ENCODE measurements at regions not wholly inside any gene's neighbourhood (a gene's known extent, or its start where the extent isn't known, plus 50 kb on each side); places are given as distances from the start of the nearest gene placed in this dataset.

DNA sequence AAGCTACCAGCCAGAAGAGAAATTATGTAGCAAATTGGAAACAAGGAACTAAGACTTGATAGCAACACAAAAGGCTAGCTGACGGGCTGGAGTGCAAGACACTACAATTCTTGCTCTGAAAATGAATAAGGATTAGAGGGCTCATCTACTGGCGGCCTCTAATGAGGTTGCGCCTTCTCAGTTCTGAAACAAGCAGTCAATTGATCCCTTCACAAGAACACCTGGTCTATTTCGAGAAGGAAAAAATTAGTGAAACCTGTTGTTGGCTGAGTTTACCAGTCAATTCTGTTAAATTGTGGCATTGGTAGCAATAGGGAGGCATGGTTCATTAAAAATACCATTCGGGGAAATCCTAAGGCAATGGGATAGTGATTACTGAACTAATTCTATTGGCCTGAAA, 74.8 kb upstream of the JARID2 start:
- H3K36me3 Mint-ChIP-seq (ENCODE audit: low read depth): no peaks in the 10 kb centered on the region
- H3K27ac Mint-ChIP-seq: no peak overlapping the region
- Histone ChIP-seq H3K36me3 (ENCODE audit: insufficient read depth) (0 out of 2 replicates have a peak, but pooled peaks cover 4% of the 10 kb centered on the region), H3K4me1 (ENCODE audit: insufficient read depth) (peaks cover 34% of the 10 kb centered on the region), H3K9me2 (ENCODE audit: insufficient read depth) (no peaks in the 10 kb centered on the region), H3F3A (replicated peaks; ENCODE audit: low read depth) (0 out of 2 replicates have a peak, but pooled peaks cover 6% of the 10 kb centered on the region), H4K20me1 (replicated peaks; ENCODE audit: insufficient read depth) (no peaks in the 10 kb centered on the region), H2AFZ (peak overlapping the region; percentile 95), H3K4me2 (peak overlapping the region; percentile 37), H3K4me3 (no peak overlapping the region), H3K27ac (ENCODE audit: low read depth) (no peak overlapping the region; the same call in 1 of the 2 replicates), H3K79me2 (replicated peaks; ENCODE audit: insufficient read depth) (no peaks in the 10 kb centered on the region), H3K27me3 (ENCODE audit: insufficient read depth) (no peaks in the 10 kb centered on the region)
- H3K27me3 Mint-ChIP-seq (ENCODE audit: insufficient read depth, low read depth, poor library complexity): peaks cover 8% of the 10 kb centered on the region
- no peak overlapping the region for H3K4me3 Mint-ChIP-seq
- DNase-seq (ENCODE audit: low spot score): no peak
- peak; percentile 28 for ATAC-seq
- TF ChIP-seq, protein P1, sequence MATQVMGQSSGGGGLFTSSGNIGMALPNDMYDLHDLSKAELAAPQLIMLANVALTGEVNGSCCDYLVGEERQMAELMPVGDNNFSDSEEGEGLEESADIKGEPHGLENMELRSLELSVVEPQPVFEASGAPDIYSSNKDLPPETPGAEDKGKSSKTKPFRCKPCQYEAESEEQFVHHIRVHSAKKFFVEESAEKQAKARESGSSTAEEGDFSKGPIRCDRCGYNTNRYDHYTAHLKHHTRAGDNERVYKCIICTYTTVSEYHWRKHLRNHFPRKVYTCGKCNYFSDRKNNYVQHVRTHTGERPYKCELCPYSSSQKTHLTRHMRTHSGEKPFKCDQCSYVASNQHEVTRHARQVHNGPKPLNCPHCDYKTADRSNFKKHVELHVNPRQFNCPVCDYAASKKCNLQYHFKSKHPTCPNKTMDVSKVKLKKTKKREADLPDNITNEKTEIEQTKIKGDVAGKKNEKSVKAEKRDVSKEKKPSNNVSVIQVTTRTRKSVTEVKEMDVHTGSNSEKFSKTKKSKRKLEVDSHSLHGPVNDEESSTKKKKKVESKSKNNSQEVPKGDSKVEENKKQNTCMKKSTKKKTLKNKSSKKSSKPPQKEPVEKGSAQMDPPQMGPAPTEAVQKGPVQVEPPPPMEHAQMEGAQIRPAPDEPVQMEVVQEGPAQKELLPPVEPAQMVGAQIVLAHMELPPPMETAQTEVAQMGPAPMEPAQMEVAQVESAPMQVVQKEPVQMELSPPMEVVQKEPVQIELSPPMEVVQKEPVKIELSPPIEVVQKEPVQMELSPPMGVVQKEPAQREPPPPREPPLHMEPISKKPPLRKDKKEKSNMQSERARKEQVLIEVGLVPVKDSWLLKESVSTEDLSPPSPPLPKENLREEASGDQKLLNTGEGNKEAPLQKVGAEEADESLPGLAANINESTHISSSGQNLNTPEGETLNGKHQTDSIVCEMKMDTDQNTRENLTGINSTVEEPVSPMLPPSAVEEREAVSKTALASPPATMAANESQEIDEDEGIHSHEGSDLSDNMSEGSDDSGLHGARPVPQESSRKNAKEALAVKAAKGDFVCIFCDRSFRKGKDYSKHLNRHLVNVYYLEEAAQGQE (IDR thresholded peaks at IDR 0.05; ENCODE audit: unreplicated experiment): no peak
- TF ChIP-seq, protein P2, sequence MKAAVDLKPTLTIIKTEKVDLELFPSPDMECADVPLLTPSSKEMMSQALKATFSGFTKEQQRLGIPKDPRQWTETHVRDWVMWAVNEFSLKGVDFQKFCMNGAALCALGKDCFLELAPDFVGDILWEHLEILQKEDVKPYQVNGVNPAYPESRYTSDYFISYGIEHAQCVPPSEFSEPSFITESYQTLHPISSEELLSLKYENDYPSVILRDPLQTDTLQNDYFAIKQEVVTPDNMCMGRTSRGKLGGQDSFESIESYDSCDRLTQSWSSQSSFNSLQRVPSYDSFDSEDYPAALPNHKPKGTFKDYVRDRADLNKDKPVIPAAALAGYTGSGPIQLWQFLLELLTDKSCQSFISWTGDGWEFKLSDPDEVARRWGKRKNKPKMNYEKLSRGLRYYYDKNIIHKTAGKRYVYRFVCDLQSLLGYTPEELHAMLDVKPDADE (IDR thresholded peaks at IDR 0.05): no peak
- TF ChIP-seq EZH2phosphoT487 (IDR thresholded peaks at IDR 0.05; ENCODE audit: unreplicated experiment): no peak
- TF ChIP-seq ZNF331 (CRISPR knock-in tag; IDR thresholded peaks at IDR 0.05; ENCODE audit: low read depth): no peak
- H3K4me1 Mint-ChIP-seq: peaks cover 31% of the 10 kb centered on the region
- H3K9me3 Mint-ChIP-seq: peaks cover 3% of the 10 kb centered on the region; the same call in 1 of the 3 replicates

DNA sequence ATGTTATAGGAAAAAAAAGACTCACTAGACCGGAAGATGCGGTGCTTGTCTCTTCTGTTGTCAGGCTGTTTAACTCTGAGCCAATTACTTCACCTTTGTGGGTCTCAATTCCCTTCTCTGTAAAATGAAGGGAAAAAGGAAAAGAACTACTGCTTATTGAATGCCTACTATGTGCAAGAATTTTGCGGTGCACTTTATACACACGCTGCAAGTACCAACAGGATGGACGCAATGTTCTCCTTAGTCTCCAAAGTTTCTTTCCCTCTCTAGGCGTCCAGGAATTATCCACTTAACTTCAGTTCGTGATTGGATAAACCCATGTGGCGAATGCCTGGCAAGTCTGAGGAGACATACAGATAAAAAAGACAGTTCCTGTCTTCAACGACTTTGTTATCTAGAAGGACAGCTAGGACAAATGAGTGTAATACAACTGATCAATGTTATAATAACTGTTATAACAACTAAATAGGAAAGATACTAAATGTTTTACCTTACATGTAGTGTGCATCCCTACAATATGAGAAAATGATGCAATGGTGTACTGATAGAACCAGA, 69.0 kb upstream of the JARID2 start:
- ATAC-seq (no peak), DNase-seq (ENCODE audit: low spot score) (no peak)
- peaks cover 3% of the 10 kb centered on the region; the same call in 1 of the 3 replicates for H3K9me3 Mint-ChIP-seq
- H3K4me1 ChIP-seq (ENCODE audit: insufficient read depth): 0 out of 2 replicates have a peak, but pooled peaks cover under 1% of the 10 kb centered on the region
- H3K4me3 Mint-ChIP-seq: no peak overlapping the region
- no peaks in the 10 kb centered on the region for H3K9me2 ChIP-seq (ENCODE audit: insufficient read depth)
- no peaks in the 10 kb centered on the region for H3K79me2 ChIP-seq (replicated peaks; ENCODE audit: insufficient read depth)
- no peaks in the 10 kb centered on the region for H3K27me3 ChIP-seq (ENCODE audit: insufficient read depth)
- H3F3A ChIP-seq (replicated peaks; ENCODE audit: low read depth): no peaks in the 10 kb centered on the region
- H3K4me2 ChIP-seq: no peak overlapping the region
- no peak overlapping the region for H3K4me3 ChIP-seq
- no peak overlapping the region; the same call in 1 of the 2 replicates for H3K27ac Mint-ChIP-seq
- peak overlapping the region; percentile 30; the same call in 1 of the 2 replicates for H2AFZ ChIP-seq
- peaks cover 11% of the 10 kb centered on the region for H3K27me3 Mint-ChIP-seq (ENCODE audit: insufficient read depth, low read depth, poor library complexity)
- H3K4me1 Mint-ChIP-seq: peaks cover 3% of the 10 kb centered on the region; the same call in 1 of the 3 replicates
- H4K20me1 ChIP-seq (replicated peaks; ENCODE audit: insufficient read depth): no peaks in the 10 kb centered on the region
- H3K27ac ChIP-seq (ENCODE audit: low read depth): no peak overlapping the region
- no peaks in the 10 kb centered on the region for H3K36me3 Mint-ChIP-seq (ENCODE audit: low read depth)
- TF ChIP-seq, protein P2 (IDR thresholded peaks at IDR 0.05): no peak
- TF ChIP-seq EZH2 (IDR thresholded peaks at IDR 0.05; ENCODE audit: low read depth, unreplicated experiment) (no peak), JUNB (IDR thresholded peaks at IDR 0.05; ENCODE audit: unreplicated experiment) (no peak), ZNF331 (CRISPR knock-in tag; IDR thresholded peaks at IDR 0.05; ENCODE audit: low read depth) (no peak), NANOG (IDR thresholded peaks at IDR 0.05; ENCODE audit: borderline replicate concordance) (no peak), STAT1 (IDR thresholded peaks at IDR 0.05; ENCODE audit: unreplicated experiment) (no peak), ZNF114 (CRISPR knock-in tag; IDR thresholded peaks at IDR 0.05) (no peak), EZH2phosphoT487 (IDR thresholded peaks at IDR 0.05; ENCODE audit: unreplicated experiment) (no peak), POLR2AphosphoS5 (IDR thresholded peaks at IDR 0.05; ENCODE audit: low read depth) (no peak)
- 0 out of 2 replicates have a peak, but pooled peaks cover 4% of the 10 kb centered on the region for H3K36me3 ChIP-seq (ENCODE audit: insufficient read depth)
